ENCODE measurements at regions not wholly inside any gene's neighbourhood (a gene's known extent, or its start where the extent isn't known, plus 50 kb on each side); places are given as distances from the start of the nearest gene placed in this dataset.
A peak's percentile ranks its signal among the peaks of the same experiment; 100 is the strongest.

DNA sequence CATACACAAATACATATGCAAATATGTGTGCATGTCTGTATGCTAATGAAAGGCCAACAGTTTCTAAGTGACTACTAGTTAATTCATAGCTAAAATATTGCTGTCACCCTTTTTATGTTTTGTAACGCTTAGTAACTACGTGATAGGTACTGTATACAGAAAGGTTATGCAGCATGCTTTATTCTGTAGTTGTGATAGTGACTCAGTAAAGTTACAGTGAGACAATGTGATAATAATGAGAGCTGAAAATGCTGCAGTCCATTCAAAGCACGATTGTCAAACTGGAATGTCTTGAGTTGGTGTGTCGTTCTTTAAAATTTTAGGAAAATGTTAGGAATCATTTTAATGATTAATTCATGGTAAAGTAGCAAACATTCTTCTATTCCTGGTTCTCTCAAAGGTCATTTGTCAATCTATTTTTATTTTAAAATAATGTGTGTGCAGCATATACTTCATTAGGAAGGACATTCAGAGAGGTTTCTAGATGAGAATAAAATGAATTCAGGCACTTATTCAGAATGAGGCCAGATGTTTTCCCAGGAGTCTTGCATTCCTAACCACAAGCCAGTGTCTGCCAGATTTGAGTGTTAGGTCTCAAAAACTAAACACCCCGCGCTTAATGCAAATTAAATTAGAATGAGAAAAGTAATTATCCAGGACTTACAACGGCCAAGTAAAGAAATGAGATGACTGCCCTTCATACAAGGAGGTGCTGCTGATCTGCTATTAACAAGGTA is 408.8 kb upstream of the FZD8 start:
- Histone ChIP-seq H2AFZ (ENCODE audit: low read length) (no peak overlapping the region), H3K4me2 (ENCODE audit: extremely low read depth, insufficient read depth, low read length) (no peak overlapping the region), H3K9me3 (ENCODE audit: control insufficient read depth, insufficient read depth, low read depth, low read length) (no peaks in the 10 kb centered on the region), H3K27me3 (ENCODE audit: control insufficient read depth, insufficient read depth, low read length) (no peaks in the 10 kb centered on the region), H4K20me1 (ENCODE audit: control insufficient read depth, extremely low read depth, insufficient read depth, low read length) (no peaks in the 10 kb centered on the region), H3K27ac (ENCODE audit: insufficient read depth, low read length) (no peak overlapping the region), H3K9ac (ENCODE audit: insufficient read depth, low read length) (no peak overlapping the region), H3K79me2 (ENCODE audit: control insufficient read depth, insufficient read depth, low read length) (no peaks in the 10 kb centered on the region), H3K4me3 (replicated peaks in 1 of 4; ENCODE audit: control extremely low read depth in 1 of 4, insufficient read depth in 1 of 4, low read depth in 3 of 4, low read length in 4 of 4) (no peak overlapping the region), H3K36me3 (ENCODE audit: control insufficient read depth, insufficient read depth, low read length) (no peaks in the 10 kb centered on the region), H3K4me1 (ENCODE audit: control insufficient read depth, extremely low read depth, insufficient read depth, low read length) (no peaks in the 10 kb centered on the region)
- TF ChIP-seq, protein P1, sequence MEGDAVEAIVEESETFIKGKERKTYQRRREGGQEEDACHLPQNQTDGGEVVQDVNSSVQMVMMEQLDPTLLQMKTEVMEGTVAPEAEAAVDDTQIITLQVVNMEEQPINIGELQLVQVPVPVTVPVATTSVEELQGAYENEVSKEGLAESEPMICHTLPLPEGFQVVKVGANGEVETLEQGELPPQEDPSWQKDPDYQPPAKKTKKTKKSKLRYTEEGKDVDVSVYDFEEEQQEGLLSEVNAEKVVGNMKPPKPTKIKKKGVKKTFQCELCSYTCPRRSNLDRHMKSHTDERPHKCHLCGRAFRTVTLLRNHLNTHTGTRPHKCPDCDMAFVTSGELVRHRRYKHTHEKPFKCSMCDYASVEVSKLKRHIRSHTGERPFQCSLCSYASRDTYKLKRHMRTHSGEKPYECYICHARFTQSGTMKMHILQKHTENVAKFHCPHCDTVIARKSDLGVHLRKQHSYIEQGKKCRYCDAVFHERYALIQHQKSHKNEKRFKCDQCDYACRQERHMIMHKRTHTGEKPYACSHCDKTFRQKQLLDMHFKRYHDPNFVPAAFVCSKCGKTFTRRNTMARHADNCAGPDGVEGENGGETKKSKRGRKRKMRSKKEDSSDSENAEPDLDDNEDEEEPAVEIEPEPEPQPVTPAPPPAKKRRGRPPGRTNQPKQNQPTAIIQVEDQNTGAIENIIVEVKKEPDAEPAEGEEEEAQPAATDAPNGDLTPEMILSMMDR (conservative IDR thresholded peaks at IDR 0.05 in 1 of 2, IDR thresholded peaks at IDR 0.05 in 1 of 2; ENCODE audit: low read depth in 1 of 2, low read length in 2 of 2): no peak
- TF ChIP-seq EZH2 (IDR thresholded peaks at IDR 0.05; ENCODE audit: low read length, missing control alignments): no peak
- DNase-seq (ENCODE audit: low read depth in 2 of 2): no peak

DNA sequence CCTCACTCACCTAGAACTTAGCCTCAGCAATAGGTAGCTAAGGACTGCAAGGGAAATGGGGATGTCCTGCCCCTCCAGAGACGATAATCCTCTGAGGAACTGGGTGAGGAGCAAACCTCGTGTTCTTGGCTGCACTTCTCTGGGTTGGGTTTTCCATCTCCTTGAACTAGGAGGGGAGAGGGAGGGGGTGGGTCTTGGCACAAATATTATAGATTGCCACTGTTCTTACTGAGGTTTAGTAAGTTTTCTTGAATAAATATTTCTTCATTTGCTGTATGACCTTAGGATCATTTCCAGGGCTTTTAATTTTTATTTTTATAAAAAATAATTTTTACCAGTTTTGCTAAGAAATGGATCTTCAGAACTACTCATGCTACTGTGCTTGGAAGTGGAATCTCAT is 406.7 kb upstream of the FZD8 start:
- Histone ChIP-seq H3K27ac (ENCODE audit: insufficient read depth, low read length) (no peak overlapping the region), H3K4me3 (replicated peaks in 1 of 4; ENCODE audit: control extremely low read depth in 1 of 4, insufficient read depth in 1 of 4, low read depth in 3 of 4, low read length in 4 of 4) (no peak overlapping the region), H3K4me1 (ENCODE audit: control insufficient read depth, extremely low read depth, insufficient read depth, low read length) (no peaks in the 10 kb centered on the region), H3K4me2 (ENCODE audit: extremely low read depth, insufficient read depth, low read length) (no peak overlapping the region), H3K79me2 (ENCODE audit: control insufficient read depth, insufficient read depth, low read length) (no peaks in the 10 kb centered on the region), H3K27me3 (ENCODE audit: control insufficient read depth, insufficient read depth, low read length) (no peaks in the 10 kb centered on the region), H3K9me3 (ENCODE audit: control insufficient read depth, insufficient read depth, low read depth, low read length) (no peaks in the 10 kb centered on the region), H3K9ac (ENCODE audit: insufficient read depth, low read length) (no peak overlapping the region), H2AFZ (ENCODE audit: low read length) (no peak overlapping the region), H4K20me1 (ENCODE audit: control insufficient read depth, extremely low read depth, insufficient read depth, low read length) (no peaks in the 10 kb centered on the region), H3K36me3 (ENCODE audit: control insufficient read depth, insufficient read depth, low read length) (no peaks in the 10 kb centered on the region)
- TF ChIP-seq, protein P1 (conservative IDR thresholded peaks at IDR 0.05 in 1 of 2, IDR thresholded peaks at IDR 0.05 in 1 of 2; ENCODE audit: low read depth in 1 of 2, low read length in 2 of 2): no peak
- no peak for TF ChIP-seq EZH2 (IDR thresholded peaks at IDR 0.05; ENCODE audit: low read length, missing control alignments)
- DNase-seq (ENCODE audit: low read depth in 2 of 2): no peak

DNA sequence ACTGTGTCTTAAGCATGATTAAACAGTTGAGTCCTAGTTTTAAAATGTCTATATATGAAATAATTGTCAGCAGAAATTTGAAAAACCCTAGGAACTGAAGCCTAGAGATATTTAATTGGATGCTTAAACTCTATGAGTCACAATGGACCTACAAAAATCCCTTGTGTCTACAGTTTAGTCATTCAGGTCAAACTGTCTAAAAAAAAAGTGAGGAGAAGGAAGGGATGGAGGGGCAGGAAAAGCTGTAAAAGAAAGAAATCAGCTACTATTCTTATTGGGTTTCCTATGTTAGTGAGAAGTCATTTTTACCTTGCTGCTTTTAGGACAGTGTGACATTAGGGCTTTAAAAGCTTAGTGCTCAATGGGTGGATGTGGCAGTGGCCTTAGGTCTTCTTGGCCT is 406.1 kb upstream of the FZD8 start:
- H3K9me3 ChIP-seq (ENCODE audit: control insufficient read depth, insufficient read depth, low read depth, low read length): no peaks in the 10 kb centered on the region
- no peaks in the 10 kb centered on the region for H3K36me3 ChIP-seq (ENCODE audit: control insufficient read depth, insufficient read depth, low read length)
- TF ChIP-seq EZH2 (IDR thresholded peaks at IDR 0.05; ENCODE audit: low read length, missing control alignments): no peak
- TF ChIP-seq, protein P1 (conservative IDR thresholded peaks at IDR 0.05 in 1 of 2, IDR thresholded peaks at IDR 0.05 in 1 of 2; ENCODE audit: low read depth in 1 of 2, low read length in 2 of 2): no peak
- H4K20me1 ChIP-seq (ENCODE audit: control insufficient read depth, extremely low read depth, insufficient read depth, low read length): no peaks in the 10 kb centered on the region
- DNase-seq (ENCODE audit: low read depth in 2 of 2): peak in 1 of 2 donors; percentile 2
- H3K27me3 ChIP-seq (ENCODE audit: control insufficient read depth, insufficient read depth, low read length): no peaks in the 10 kb centered on the region
- H3K9ac ChIP-seq (ENCODE audit: insufficient read depth, low read length): no peak overlapping the region
- H3K4me2 ChIP-seq (ENCODE audit: extremely low read depth, insufficient read depth, low read length): no peak overlapping the region
- no peak overlapping the region for H2AFZ ChIP-seq (ENCODE audit: low read length)
- H3K4me1 ChIP-seq (ENCODE audit: control insufficient read depth, extremely low read depth, insufficient read depth, low read length): no peaks in the 10 kb centered on the region
- no peak overlapping the region for H3K27ac ChIP-seq (ENCODE audit: insufficient read depth, low read length)
- no peak overlapping the region for H3K4me3 ChIP-seq (replicated peaks in 1 of 4; ENCODE audit: control extremely low read depth in 1 of 4, insufficient read depth in 1 of 4, low read depth in 3 of 4, low read length in 4 of 4)
- no peaks in the 10 kb centered on the region for H3K79me2 ChIP-seq (ENCODE audit: control insufficient read depth, insufficient read depth, low read length)

Data from fibroblast of lung (primary cell).